B cell (primary cell): ENCODE measurements at regions not wholly inside any gene's neighbourhood (a gene's known extent, or its start where the extent isn't known, plus 50 kb on each side); places are given as distances from the start of the nearest gene placed in this dataset.

Source experiments
- ATAC-seq: fragments of 200-7000 bp; cut with Tn5 transposase; one replicate; pipeline ENCODE4 v1.10.0; 2021; ENCODE audit warnings: low read depth, mild to moderate bottlenecking, moderate number of reproducible peaks, moderate library complexity
- CTCF ChIA-PET: fragments of 350-600 bp; sonication (Branson Sonifier 250); formaldehyde crosslinking; loops from one replicate; lab custom pipeline; 2021; ENCODE audit warnings: antibody characterized with exemption, inconsistent platforms; lab: Charles Lee
- POLR2A ChIA-PET: fragments of 350-600 bp; sonication (Branson Sonifier 250); formaldehyde crosslinking; loops from one replicate; lab custom pipeline; 2021; ENCODE audit warnings: antibody characterized with exemption; lab: Charles Lee
- DNase-seq: peaks from one replicate; pipeline ENCODE4 v3.0.0; 2013
- H2AFZ ChIP-seq: 2 replicates; pipeline ENCODE4 v1.6.1; 2012; ENCODE audit warnings: mild to moderate bottlenecking, low read depth, low read length; ENCODE audit not compliant: insufficient read depth, poor library complexity, severe bottlenecking
- H3K27ac ChIP-seq, 2 donors: 1 replicate in 1 of 2; 2 replicates in 1 of 2; pipeline ENCODE4 v1.5.1; 2012 to 2013; ENCODE audit warnings: low read length in 2 of 2, mild to moderate bottlenecking in 2 of 2, moderate library complexity in 1 of 2
- H3K27me3 ChIP-seq, 4 experiments: fragments of 200-600 bp in 1 of 4; sonication (generic) in 1 of 4; replicated peaks in 1 of 4; 1 replicate in 2 of 4; 2 replicates in 2 of 4; pipeline versions ENCODE4 v1.6.1 to v1.7.0; 2013 to 2016; ENCODE audit warnings: low read length in 3 of 4, mild to moderate bottlenecking in 2 of 4, mixed read lengths in 1 of 4, moderate library complexity in 1 of 4; ENCODE audit not compliant: insufficient read depth in 4 of 4, control insufficient read depth in 3 of 4; ENCODE audit errors: control extremely low read depth in 1 of 4
- H3K36me3 ChIP-seq, 2 experiments: replicated peaks in 1 of 2; 1 replicate in 1 of 2; 2 replicates in 1 of 2; pipeline versions ENCODE4 v1.6.1 to v1.7.1; 2013; ENCODE audit warnings: low read length in 1 of 2; ENCODE audit not compliant: insufficient read depth in 2 of 2, control insufficient read depth in 1 of 2; ENCODE audit errors: control extremely low read depth in 1 of 2, extremely low read depth in 1 of 2
- H3K4me1 ChIP-seq, 2 donors: fragments of 200-600 bp in 1 of 2; sonication (generic) in 1 of 2; 1 replicate in 1 of 2; 2 replicates in 1 of 2; pipeline versions ENCODE4 v1.5.1 to v1.6.1; 2013 to 2017; ENCODE audit warnings: low read length in 2 of 2; ENCODE audit not compliant: control insufficient read depth in 2 of 2, insufficient read depth in 2 of 2
- H3K4me2 ChIP-seq: replicated peaks from 2 replicates; pipeline ENCODE3; 2012; ENCODE audit warnings: mild to moderate bottlenecking, low read depth, low read length; ENCODE audit not compliant: poor library complexity, severe bottlenecking
- H3K4me3 ChIP-seq, 5 experiments: fragments of 200-600 bp in 1 of 5; sonication (generic) in 1 of 5; 1 replicate in 3 of 5; 2 replicates in 2 of 5; pipeline versions ENCODE4 v1.5.1 to v1.7.0; 2011 to 2016; ENCODE audit warnings: low read length in 4 of 5, mild to moderate bottlenecking in 4 of 5, low read depth in 2 of 5, control low read depth in 1 of 5, moderate library complexity in 1 of 5; ENCODE audit not compliant: insufficient read depth in 1 of 5; ENCODE audit errors: control extremely low read depth in 1 of 5, extremely low read depth in 1 of 5
- H3K79me2 ChIP-seq: fragments of 200-600 bp; sonication (generic); one replicate; pipeline ENCODE4 v1.6.0; 2016; ENCODE audit warnings: low read length; ENCODE audit not compliant: control insufficient read depth, insufficient read depth
- H3K9ac ChIP-seq: fragments of 200-600 bp; sonication (generic); 2 replicates; pipeline ENCODE4 v1.6.1; 2017; ENCODE audit warnings: mild to moderate bottlenecking, low read length, moderate library complexity
- H3K9me3 ChIP-seq, 3 donors: one replicate each; pipeline versions ENCODE4 v1.6.1 to v1.7.1; 2013; ENCODE audit warnings: low read length in 2 of 3; ENCODE audit not compliant: control insufficient read depth in 2 of 3, insufficient read depth in 1 of 3; ENCODE audit errors: control extremely low read depth in 1 of 3
- H4K20me1 ChIP-seq: 2 replicates; pipeline ENCODE4 v1.6.0; 2012; ENCODE audit warnings: mild to moderate bottlenecking, low read length; ENCODE audit not compliant: insufficient read depth, control insufficient read depth, poor library complexity, severe bottlenecking
- H3K27ac Mint-ChIP-seq: one replicate; pipeline ENCODE4 v1.8.0; 2021; ENCODE audit warnings: mixed read lengths
- H3K27me3 Mint-ChIP-seq: one replicate; pipeline ENCODE4 v1.8.0; 2021; ENCODE audit warnings: mixed read lengths
- H3K4me1 Mint-ChIP-seq: one replicate; pipeline ENCODE4 v1.8.0; 2021; ENCODE audit warnings: mixed read lengths
- H3K4me3 Mint-ChIP-seq: one replicate; pipeline ENCODE4 v1.8.0; 2021; ENCODE audit warnings: mixed read lengths
- H3K9me3 Mint-ChIP-seq: one replicate; pipeline ENCODE4 v1.8.0; 2022; ENCODE audit warnings: mixed read lengths; ENCODE audit not compliant: insufficient read depth
- EZH2 ChIP-seq: IDR thresholded peaks from 2 replicates; pipeline ENCODE4 v1.6.1; 2012; ENCODE audit warnings: borderline replicate concordance, low read depth, mild to moderate bottlenecking, moderate library complexity, low read length; ENCODE audit not compliant: insufficient read depth, poor library complexity, severe bottlenecking
- WGBS: methylation state at CpG from one replicate; pipeline ENCODE4 v1.1.5; 2013; ENCODE audit warnings: missing lambda C conversion rate; ENCODE audit not compliant: insufficient coverage; 5-methylcytosine and 5-hydroxymethylcytosine counted together
- intact Hi-C: fragments of 100-400 bp; cut with micrococcal nuclease; formaldehyde crosslinking; loops from one replicate; pipeline ENCODE4 v1.10.0; 2022
- TF ChIP-seq, protein P1 (sequence below): fragments of 200-600 bp; IDR thresholded peaks from one replicate; pipeline ENCODE4 v1.8.0; 2022; ENCODE audit warnings: antibody characterized with exemption, mild to moderate bottlenecking

DNA sequence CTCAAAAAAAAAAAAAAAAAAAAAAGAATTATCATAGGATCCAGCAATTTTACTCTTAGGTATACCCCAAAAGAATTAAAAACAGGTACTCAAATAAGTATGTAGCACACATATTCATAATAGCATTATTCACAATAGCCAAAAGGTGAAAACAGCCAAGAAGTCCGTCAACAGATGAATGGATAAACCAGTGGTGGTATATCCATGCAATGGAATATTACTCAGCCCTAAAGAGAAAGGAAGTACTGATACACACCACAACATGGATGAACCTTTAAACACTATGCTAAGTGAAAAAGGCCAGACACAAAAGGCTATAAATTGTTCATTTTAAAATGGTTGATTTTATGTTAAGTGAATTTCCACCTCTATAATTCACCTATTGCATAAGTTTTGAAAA is 804.8 kb upstream of the AUTS2 start:
- Histone ChIP-seq H3K9ac (no peak overlapping the region), H4K20me1 (no peaks in the 10 kb centered on the region), H3K79me2 (no peaks in the 10 kb centered on the region), H2AFZ (no peak overlapping the region), H3K9me3 (peaks cover 0 to 5% (median 0%) of the 10 kb centered on the region in 3 donors), H3K27ac (no peak overlapping the region), H3K27me3 (no peaks in the 10 kb centered on the region), H3K4me3 (no peak overlapping the region), H3K36me3 (no peaks in the 10 kb centered on the region), H3K4me2 (no peak overlapping the region), H3K4me1 (no peaks in the 10 kb centered on the region)
- WGBS, result no CpG with 5 or more reads among the region's 1 CpG
- no peak overlapping the region for H3K27ac Mint-ChIP-seq
- no peak for DNase-seq
- intact Hi-C loops, result no loop called here
- peaks cover 17% of the 10 kb centered on the region for H3K9me3 Mint-ChIP-seq
- H3K4me3 Mint-ChIP-seq, result no peak overlapping the region
- CTCF ChIA-PET, result no interaction called here
- no peaks in the 10 kb centered on the region for H3K27me3 Mint-ChIP-seq
- ATAC-seq, result no peak
- POLR2A ChIA-PET, result no interaction called here
- TF ChIP-seq, protein P1, sequence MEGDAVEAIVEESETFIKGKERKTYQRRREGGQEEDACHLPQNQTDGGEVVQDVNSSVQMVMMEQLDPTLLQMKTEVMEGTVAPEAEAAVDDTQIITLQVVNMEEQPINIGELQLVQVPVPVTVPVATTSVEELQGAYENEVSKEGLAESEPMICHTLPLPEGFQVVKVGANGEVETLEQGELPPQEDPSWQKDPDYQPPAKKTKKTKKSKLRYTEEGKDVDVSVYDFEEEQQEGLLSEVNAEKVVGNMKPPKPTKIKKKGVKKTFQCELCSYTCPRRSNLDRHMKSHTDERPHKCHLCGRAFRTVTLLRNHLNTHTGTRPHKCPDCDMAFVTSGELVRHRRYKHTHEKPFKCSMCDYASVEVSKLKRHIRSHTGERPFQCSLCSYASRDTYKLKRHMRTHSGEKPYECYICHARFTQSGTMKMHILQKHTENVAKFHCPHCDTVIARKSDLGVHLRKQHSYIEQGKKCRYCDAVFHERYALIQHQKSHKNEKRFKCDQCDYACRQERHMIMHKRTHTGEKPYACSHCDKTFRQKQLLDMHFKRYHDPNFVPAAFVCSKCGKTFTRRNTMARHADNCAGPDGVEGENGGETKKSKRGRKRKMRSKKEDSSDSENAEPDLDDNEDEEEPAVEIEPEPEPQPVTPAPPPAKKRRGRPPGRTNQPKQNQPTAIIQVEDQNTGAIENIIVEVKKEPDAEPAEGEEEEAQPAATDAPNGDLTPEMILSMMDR, result no peak
- no peak for TF ChIP-seq EZH2
- H3K4me1 Mint-ChIP-seq, result no peaks in the 10 kb centered on the region

DNA sequence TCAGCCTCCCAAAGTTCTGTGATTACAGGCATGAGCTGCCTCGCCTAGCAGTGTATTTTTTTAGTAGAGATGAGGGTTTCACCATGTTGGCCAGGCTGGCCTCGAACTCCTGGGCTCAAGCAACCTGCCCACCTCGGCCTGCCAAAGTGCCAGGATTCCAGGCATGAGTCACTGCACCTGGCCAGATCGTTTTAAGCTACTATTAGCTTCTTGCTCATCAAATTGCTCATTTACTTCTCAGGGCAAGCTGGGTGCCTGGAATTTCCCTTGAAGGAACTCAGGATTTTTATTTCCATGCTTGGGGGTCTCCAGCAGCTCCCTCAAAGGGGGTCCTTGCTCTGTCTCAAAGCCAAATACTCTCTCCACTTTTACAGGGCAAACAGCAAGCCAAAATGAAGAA is 798.0 kb upstream of the AUTS2 start:
- Histone ChIP-seq H3K4me1 (no peaks in the 10 kb centered on the region), H3K4me3 (no peak overlapping the region), H3K79me2 (no peaks in the 10 kb centered on the region), H2AFZ (no peak overlapping the region), H3K9me3 (peaks cover 0 to 16% (median 0%) of the 10 kb centered on the region in 3 donors), H4K20me1 (no peaks in the 10 kb centered on the region), H3K27me3 (no peaks in the 10 kb centered on the region), H3K9ac (no peak overlapping the region), H3K36me3 (no peaks in the 10 kb centered on the region), H3K4me2 (no peak overlapping the region), H3K27ac (no peak overlapping the region)
- no peaks in the 10 kb centered on the region for H3K4me1 Mint-ChIP-seq
- no peaks in the 10 kb centered on the region for H3K27me3 Mint-ChIP-seq
- POLR2A ChIA-PET, result no interaction called here
- WGBS, result 59% methylated on average over 4 of the region's 4 CpGs
- CTCF ChIA-PET, result no interaction called here
- ATAC-seq (no peak), DNase-seq (no peak)
- no peak overlapping the region for H3K4me3 Mint-ChIP-seq
- TF ChIP-seq, protein P1, result no peak
- no peak for TF ChIP-seq EZH2
- H3K27ac Mint-ChIP-seq, result no peak overlapping the region
- intact Hi-C loops, result no loop called here
- peaks cover 13% of the 10 kb centered on the region for H3K9me3 Mint-ChIP-seq
